ENCODE measurements at regions not wholly inside any gene's neighbourhood (a gene's known extent, or its start where the extent isn't known, plus 50 kb on each side); places are given as distances from the start of the nearest gene placed in this dataset.
A peak's percentile ranks its signal among the peaks of the same experiment; 100 is the strongest.

DNA sequence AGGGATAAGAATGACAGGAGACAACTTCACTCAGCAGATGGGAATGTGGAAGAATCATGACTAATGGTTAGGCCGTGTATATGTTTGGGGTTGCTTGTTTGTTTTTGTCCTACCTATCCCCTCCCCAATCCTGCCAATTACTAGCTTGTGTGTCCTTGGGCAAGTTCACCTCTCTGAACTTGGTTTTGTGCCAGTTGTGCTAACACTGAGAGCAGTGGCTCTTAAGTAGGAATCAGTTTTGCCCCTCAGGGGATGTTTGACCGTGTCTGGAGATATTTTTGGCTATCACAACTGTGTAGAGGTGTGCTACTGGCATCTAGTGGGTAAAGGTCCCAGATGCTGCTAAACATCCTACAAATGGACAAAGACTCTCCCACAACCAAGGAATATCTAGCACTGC, 287.0 kb downstream of the DMRT2 start:
- no peak for DNase-seq

GRCh38 chr9:1340390-1340789, 290.2 kb downstream of the DMRT2 start:
- DNase-seq = no peak

GRCh38 chr9:1353291-1353690, 303.1 kb downstream of the DMRT2 start:
- DNase-seq = no peak

DNA sequence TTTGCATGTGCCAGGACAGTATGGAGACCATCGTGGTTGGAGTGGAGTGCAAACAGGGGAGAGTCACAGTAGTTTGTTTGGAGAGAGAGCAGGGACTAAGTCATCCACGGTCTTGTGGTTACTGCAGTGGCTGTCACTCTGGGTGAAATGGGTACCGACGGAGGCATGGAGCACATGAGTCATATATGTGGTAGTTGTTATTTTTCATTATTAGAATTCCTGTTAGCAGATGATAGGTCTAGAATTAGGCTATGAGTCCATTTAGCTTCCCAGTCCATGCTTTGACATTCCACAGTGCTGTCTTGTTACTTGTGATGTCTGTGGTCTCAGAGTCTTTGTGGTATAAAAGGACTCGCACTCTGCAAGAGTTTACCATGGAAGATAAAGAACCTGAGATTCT, 303.9 kb downstream of the DMRT2 start:
- no peak for DNase-seq

DNA sequence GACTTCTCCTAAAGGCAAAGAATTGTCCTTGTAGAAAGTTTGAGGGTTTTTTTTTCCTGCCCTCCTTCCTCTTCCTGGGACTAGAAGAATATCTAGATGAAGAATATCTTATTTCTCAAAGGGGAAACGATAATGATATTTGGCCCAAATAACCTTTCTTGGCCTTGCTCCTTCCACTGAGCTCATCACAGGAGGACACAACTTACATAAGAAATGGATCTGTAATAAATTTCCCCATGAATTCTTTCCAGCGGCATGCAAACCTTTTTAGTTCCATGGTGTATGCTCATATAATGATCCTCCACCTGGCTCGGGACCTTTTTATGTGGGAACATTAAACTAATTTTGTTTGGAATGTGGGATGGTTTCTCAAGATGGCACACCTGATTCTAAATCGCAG, 304.4 kb downstream of the DMRT2 start:
- DNase-seq = no peak

DNA sequence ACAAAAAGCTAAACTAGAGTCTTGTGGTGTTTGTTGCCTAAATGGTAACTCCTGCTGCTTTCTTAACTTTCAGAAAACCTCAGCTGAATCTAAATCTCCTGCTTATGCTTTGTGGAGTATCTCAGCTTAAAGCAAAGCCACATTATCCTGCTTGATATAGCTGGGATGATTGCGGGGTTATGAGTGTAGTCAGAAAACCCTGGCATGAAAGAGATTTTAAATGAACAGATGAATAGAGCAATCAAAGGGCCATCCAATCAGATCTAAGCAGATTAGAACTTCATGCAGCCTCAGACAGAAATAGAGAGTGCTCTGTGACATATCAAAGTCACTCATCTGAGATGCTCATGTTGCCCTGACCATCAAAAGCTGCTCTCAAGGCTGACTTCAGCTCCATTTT, 305.5 kb downstream of the DMRT2 start:
- no peak for DNase-seq

- DNase-seq = no peak
Measured at GRCh38 chr9:1362845-1363244, 312.7 kb downstream of the DMRT2 start.

DNA sequence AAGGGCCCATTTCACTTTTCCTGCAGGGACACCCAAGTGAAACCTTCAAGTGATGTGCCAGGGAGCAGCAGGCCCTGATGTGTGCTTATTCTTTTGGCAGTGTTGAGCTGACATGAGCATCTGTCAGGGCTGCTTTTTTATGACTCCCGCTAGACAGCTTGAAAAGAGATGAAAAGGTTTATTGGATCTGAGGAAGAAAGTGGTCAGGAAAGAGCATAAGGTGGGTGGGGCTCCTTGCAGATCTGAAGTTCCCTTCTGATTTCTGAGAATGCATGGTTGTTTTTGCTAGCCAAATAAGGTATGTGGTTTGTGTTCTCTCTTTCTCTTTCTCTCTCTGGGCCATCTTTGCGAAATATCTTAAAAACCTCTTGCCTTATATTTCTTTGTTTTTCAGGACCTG, 316.1 kb downstream of the DMRT2 start:
- DNase-seq = peak; percentile 55

DNA sequence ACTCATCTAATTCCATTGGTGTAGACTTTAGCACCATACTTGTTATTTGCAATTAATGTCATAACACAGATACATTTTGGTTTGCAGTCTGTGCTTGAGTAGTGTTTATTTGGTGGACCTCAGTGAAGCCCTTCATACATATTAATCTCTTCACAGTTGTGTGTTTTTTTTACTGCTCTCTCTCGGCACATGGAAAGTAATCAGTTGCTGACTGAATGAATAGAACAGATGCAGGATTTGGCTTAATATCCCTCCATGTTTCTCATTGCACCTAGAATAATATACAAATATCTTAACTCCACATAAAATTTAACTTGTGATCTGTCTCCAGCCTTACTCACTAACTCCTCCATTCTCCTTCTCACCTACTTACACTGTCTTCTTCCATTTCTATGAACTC, 319.1 kb downstream of the DMRT2 start:
- no peak for DNase-seq

- DNase-seq = no peak
Measured at GRCh38 chr9:1373445-1373844, 323.3 kb downstream of the DMRT2 start.

DNA sequence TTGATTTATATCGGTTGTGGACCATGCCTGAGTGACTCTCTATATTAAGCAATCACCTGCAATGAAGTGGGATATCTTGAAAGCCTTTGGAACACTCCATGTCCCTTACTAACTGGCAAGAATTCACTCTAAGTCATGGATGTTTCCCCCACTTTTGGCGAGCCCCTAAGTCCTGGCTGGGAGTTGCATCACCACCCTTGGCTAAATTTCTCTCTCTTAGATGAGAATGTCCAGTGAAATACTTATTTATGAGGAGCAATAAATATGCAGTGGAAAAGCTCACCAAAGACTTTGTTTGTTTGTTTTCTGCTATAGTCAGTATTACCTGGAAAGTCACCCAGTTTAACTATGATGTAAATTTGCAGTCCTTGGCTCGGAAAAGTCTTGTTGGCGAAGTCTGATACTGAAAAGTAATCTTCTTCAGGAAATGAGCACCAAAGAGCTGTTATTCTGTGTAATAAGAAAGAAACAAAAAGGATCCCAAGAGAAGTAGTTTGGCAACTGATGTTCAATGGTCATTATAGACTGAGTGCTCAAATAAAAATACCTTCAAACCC, 333.8 kb downstream of the DMRT2 start:
- no peak for DNase-seq

DNA sequence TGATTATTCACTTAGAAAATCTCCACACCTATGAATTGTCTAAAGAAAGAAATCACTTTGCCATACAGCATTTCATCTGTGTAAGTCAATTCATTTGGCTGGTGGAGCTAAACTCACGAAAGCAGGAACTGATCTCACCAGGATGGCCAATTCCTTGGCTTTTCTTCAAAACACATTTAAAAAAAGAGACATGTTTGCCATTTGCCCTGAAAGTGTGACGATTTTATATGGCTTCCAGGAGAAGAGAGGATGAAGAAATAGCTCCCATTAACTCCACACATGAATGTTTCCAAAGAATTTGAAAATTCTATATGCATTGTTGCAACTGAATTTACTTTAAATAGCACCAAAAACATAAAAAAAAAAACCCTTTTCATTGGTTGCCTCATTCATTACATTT, 334.7 kb downstream of the DMRT2 start:
- no peak for DNase-seq

- no peak for DNase-seq
Measured at GRCh38 chr9:1386420-1386819, 336.3 kb downstream of the DMRT2 start.

- no peak for DNase-seq
Measured at GRCh38 chr9:1388216-1388615, 338.1 kb downstream of the DMRT2 start.

DNA sequence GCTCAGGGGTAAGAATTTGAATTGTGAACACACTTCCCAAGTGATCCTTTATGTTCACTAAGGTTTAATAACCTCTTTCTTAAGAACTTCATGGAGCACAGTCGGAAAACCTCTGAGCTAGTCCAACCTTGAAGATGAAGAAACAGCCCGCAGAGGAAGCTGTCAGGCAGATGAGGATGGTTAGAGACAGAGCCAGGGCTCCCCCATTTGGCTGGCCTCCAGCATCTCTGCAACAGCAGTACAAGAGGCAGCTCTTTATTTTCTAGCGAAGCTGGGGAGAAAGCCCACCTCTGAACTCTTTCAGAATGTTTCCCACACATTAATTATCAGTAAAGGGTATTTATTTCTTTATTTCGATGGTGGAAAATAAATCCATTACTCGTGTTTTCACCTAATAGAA, 350.8 kb downstream of the DMRT2 start:
- DNase-seq = no peak

DNA sequence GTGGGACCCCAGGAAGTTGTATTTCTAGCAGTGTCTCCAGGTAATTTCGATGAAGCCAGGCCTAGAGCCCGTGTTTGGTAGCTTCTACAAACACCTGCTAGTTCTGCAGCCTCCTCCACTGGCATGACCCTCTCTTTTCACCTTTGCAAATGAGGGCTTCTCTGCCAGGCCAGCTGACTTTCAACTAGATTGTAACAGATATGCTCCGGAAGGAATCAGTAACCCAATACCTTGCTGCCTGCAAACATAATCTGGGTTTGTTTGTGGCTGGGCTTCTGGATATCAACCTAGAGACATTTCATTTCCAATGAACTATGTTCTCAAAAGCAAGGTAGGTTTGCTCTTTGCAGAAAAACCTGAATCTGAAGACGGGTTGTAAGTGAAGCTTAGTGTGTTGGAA, 354.8 kb downstream of the DMRT2 start:
- no peak for DNase-seq

- no peak for DNase-seq
Measured at GRCh38 chr9:1411826-1412225, 361.7 kb downstream of the DMRT2 start.

GRCh38 chr9:1414711-1415131, 364.6 kb downstream of the DMRT2 start:
- no peak for DNase-seq

DNA sequence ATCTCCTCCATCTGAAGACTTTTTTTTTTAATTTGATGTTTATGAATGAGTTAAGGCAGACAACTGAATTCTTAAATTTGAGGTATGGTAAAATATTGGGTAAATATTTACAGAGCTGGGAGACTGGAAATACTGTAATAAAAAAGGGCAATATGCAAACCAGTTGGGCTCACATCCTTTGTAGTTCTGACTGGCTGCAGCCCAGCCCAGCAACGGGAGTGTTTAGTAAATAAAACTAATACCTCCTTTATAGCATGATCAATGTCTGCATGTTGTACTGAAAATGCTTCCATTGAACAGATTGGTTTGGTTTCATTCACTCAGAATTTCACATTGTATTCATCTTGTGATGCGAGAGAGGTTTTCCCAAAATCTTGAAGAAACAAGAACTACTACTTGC, 365.0 kb downstream of the DMRT2 start:
- DNase-seq = no peak

- no peak for DNase-seq
Measured at GRCh38 chr9:1416261-1416660, 366.1 kb downstream of the DMRT2 start.

GRCh38 chr9:1421436-1421835, 371.3 kb downstream of the DMRT2 start:
- no peak for DNase-seq

GRCh38 chr9:1427875-1428274, 377.7 kb downstream of the DMRT2 start:
- no peak for DNase-seq

DNA sequence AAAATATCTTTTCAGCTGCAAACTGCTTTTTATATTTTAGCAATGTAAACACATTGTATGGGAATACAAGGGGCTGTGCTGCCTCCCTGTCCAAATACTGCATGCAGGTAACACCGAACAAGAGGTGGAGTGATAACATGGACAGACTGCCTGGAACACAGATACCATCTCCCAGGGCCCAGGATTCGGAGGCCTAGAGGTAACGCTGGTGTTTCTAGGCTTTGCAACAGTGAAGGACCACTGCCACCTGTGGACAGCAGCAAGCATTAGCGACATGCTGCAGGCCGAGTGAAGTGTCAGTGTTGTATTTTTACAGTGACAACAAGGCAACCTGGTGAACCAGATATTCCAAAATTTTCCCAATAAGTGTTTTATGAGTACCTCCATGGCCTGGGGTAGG, 379.1 kb downstream of the DMRT2 start:
- DNase-seq = peak; percentile 19

DNA sequence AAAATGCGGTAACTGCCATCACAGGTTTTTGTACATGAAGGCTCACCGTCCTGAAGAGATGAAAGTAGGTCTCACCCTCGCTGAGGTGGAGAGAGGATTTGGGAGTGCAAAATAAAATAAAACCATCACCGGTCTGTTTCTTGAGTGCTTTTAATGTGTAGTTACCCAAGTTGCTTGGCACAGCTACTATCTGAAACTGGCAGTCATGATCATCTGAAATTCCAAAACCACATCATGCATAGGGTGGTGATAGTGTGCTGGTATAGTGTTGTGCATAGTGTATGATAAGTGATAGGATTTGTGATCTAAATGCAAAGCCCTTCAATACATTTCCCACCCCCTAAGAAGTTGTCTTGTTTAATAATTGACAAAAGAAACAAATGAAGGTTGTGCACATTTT, 381.3 kb downstream of the DMRT2 start:
- no peak for DNase-seq

GRCh38 chr9:1434052-1434767, 384.1 kb downstream of the DMRT2 start:
- no peak for DNase-seq
